Endodermal cell (in vitro differentiated cells): ENCODE measurements at regions not wholly inside any gene's neighbourhood (a gene's known extent, or its start where the extent isn't known, plus 50 kb on each side); places are given as distances from the start of the nearest gene placed in this dataset.

Experiments
- DNase-seq: peaks from one replicate; pipeline ENCODE4 v3.0.0-alpha.2; 2017
- H3K27ac ChIP-seq: 2 replicates; pipeline ENCODE4 v1.5.1; 2013; ENCODE audit warnings: mild to moderate bottlenecking, low read depth, low read length, moderate library complexity
- H3K27me3 ChIP-seq: 2 replicates; pipeline ENCODE4 v1.6.1; 2013; ENCODE audit warnings: mild to moderate bottlenecking, low read length, moderate library complexity; ENCODE audit not compliant: insufficient read depth, control insufficient read depth, poor library complexity, severe bottlenecking
- H3K36me3 ChIP-seq: 2 replicates; pipeline ENCODE4 v1.7.0; 2013; ENCODE audit warnings: mild to moderate bottlenecking, low read length, moderate library complexity; ENCODE audit not compliant: control insufficient read depth, insufficient read depth
- H3K4me1 ChIP-seq: one replicate; pipeline ENCODE4 v1.7.0; 2013; ENCODE audit warnings: low read length; ENCODE audit not compliant: control insufficient read depth, insufficient read depth
- H3K4me3 ChIP-seq: 2 replicates; pipeline ENCODE4 v1.5.1; 2013; ENCODE audit warnings: mild to moderate bottlenecking, low read length, moderate library complexity
- H3K9ac ChIP-seq: 2 replicates; pipeline ENCODE4 v1.6.1; 2013; ENCODE audit warnings: mild to moderate bottlenecking, low read length, moderate library complexity; ENCODE audit not compliant: poor library complexity, severe bottlenecking; ENCODE audit errors: extremely low read depth
- H3K9me3 ChIP-seq: 2 replicates; pipeline ENCODE4 v1.6.1; 2013; ENCODE audit warnings: mild to moderate bottlenecking, low read length, moderate library complexity; ENCODE audit not compliant: control insufficient read depth
- H3K27ac Mint-ChIP-seq: 2 replicates; pipeline ENCODE4 v1.8.0; 2020; ENCODE audit warnings: mixed read lengths
- H3K27me3 Mint-ChIP-seq: 2 replicates; pipeline ENCODE4 v1.8.0; 2021; ENCODE audit warnings: mild to moderate bottlenecking, mixed read lengths; ENCODE audit not compliant: insufficient read depth
- H3K36me3 Mint-ChIP-seq: 2 replicates; pipeline ENCODE4 v1.8.0; 2020; ENCODE audit warnings: low read depth, mixed read lengths
- H3K4me1 Mint-ChIP-seq: 2 replicates; pipeline ENCODE4 v1.8.0; 2020; ENCODE audit warnings: mixed read lengths
- H3K4me3 Mint-ChIP-seq: 2 replicates; pipeline ENCODE4 v1.8.0; 2020; ENCODE audit warnings: mild to moderate bottlenecking, moderate library complexity, mixed read lengths
- H3K9me3 Mint-ChIP-seq: 2 replicates; pipeline ENCODE4 v1.8.0; 2020; ENCODE audit warnings: mild to moderate bottlenecking, mixed read lengths
- CTCF ChIP-seq: fragments of 200-600 bp; sonication (generic); conservative IDR thresholded peaks from 2 replicates; pipeline ENCODE4 v1.5.0; 2021; ENCODE audit warnings: antibody characterized with exemption, mild to moderate bottlenecking
- WGBS, 2 experiments: methylation state at CpG; one replicate each; pipeline versions ENCODE4 v1.1.5 to v1.1.7; 2013; ENCODE audit warnings: missing lambda C conversion rate in 2 of 2, mixed read lengths in 1 of 2; ENCODE audit not compliant: insufficient coverage in 1 of 2, insufficient read length in 1 of 2; 5-methylcytosine and 5-hydroxymethylcytosine counted together

GRCh38 chr2:16020389-16021008 lies 80.1 kb downstream of the MYCN start:
- Histone ChIP-seq H3K9ac (no peak overlapping the region), H3K27ac (no peak overlapping the region), H3K9me3 (no peaks in the 10 kb centered on the region), H3K4me3 (no peak overlapping the region), H3K27me3 (no peaks in the 10 kb centered on the region), H3K4me1 (peaks cover 9% of the 10 kb centered on the region), H3K36me3 (no peaks in the 10 kb centered on the region)
- Mint-ChIP-seq H3K36me3 (no peaks in the 10 kb centered on the region), H3K9me3 (no peaks in the 10 kb centered on the region), H3K4me3 (no peak overlapping the region), H3K27me3 (no peaks in the 10 kb centered on the region), H3K4me1 (peaks cover 40% of the 10 kb centered on the region), H3K27ac (no peak overlapping the region)
- no peak for DNase-seq
- TF ChIP-seq CTCF, result no peak
- WGBS, 2 experiments, result 82 to 97% methylated on average over 3 to 5 of the region's 5 CpGs

GRCh38 chr2:16019617-16020351 lies 79.4 kb downstream of the MYCN start:
- H3K4me1 ChIP-seq, result peaks cover 9% of the 10 kb centered on the region
- H3K4me3 Mint-ChIP-seq, result no peak overlapping the region
- peak overlapping the region; percentile 74 for H3K27ac Mint-ChIP-seq
- no peak for DNase-seq
- TF ChIP-seq CTCF, result no peak
- no peak overlapping the region for H3K27ac ChIP-seq
- no peaks in the 10 kb centered on the region for H3K36me3 Mint-ChIP-seq
- no peaks in the 10 kb centered on the region for H3K9me3 ChIP-seq
- no peaks in the 10 kb centered on the region for H3K36me3 ChIP-seq
- peaks cover 38% of the 10 kb centered on the region for H3K4me1 Mint-ChIP-seq
- H3K27me3 ChIP-seq, result no peaks in the 10 kb centered on the region
- 86 to 88% methylated on average over 3 to 4 of the region's 4 CpGs for WGBS, 2 experiments
- H3K4me3 ChIP-seq, result no peak overlapping the region
- peaks cover 2% of the 10 kb centered on the region for H3K27me3 Mint-ChIP-seq
- H3K9me3 Mint-ChIP-seq, result no peaks in the 10 kb centered on the region
- no peak overlapping the region for H3K9ac ChIP-seq

- Mint-ChIP-seq H3K4me3 (no peak overlapping the region), H3K36me3 (no peaks in the 10 kb centered on the region), H3K27me3 (peaks cover 9% of the 10 kb centered on the region), H3K27ac (peak overlapping the region; percentile 74), H3K9me3 (no peaks in the 10 kb centered on the region), H3K4me1 (peaks cover 38% of the 10 kb centered on the region)
- no peak overlapping the region for H3K4me3 ChIP-seq
- no peak overlapping the region for H3K27ac ChIP-seq
- H3K4me1 ChIP-seq, result peaks cover 9% of the 10 kb centered on the region
- no peaks in the 10 kb centered on the region for H3K9me3 ChIP-seq
- no peak for TF ChIP-seq CTCF
- WGBS, 2 experiments, result 89 to 96% methylated on average over 6 of the region's 6 CpGs
- H3K9ac ChIP-seq, result no peak overlapping the region
- H3K27me3 ChIP-seq, result no peaks in the 10 kb centered on the region
- DNase-seq, result no peak
- H3K36me3 ChIP-seq, result no peaks in the 10 kb centered on the region
These were observed 78.7 kb downstream of the MYCN start for GRCh38 chr2:16019060-16019480.
